ENCODE measurements at regions not wholly inside any gene's neighbourhood (a gene's known extent, or its start where the extent isn't known, plus 50 kb on each side); places are given as distances from the start of the nearest gene placed in this dataset.
"Not testable (repeated sequence)": the region's sequence is repeated elsewhere in the genome, so short reads cannot be mapped to it uniquely, and the experiment has no call there.

- peak; percentile 61 for DNase-seq
Observed at GRCh38 chr10:33066558-33067236, 108.7 kb upstream of the ITGB1 start.

DNA sequence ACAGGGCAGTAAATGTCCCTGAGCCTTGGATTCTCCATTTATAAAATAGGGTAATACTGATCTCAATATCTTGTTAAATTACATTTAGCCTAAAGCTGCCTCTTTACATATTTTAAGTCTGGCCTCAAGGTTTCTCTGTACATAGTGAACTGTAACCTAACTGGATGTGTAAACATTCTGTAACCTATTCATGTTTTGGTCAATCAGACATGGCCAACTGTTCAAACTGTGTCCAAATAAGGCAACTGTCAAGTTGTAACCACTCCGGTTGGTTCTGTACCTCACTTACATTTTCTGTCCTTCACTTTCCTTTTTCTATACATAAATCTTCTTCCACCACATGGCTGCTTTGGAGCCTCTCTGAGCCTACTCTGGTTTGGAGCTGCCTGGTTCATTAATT is 107.1 kb upstream of the ITGB1 start:
- DNase-seq = no peak

- no peak for DNase-seq
Observed at GRCh38 chr10:33064706-33065105, 106.7 kb upstream of the ITGB1 start.

DNA sequence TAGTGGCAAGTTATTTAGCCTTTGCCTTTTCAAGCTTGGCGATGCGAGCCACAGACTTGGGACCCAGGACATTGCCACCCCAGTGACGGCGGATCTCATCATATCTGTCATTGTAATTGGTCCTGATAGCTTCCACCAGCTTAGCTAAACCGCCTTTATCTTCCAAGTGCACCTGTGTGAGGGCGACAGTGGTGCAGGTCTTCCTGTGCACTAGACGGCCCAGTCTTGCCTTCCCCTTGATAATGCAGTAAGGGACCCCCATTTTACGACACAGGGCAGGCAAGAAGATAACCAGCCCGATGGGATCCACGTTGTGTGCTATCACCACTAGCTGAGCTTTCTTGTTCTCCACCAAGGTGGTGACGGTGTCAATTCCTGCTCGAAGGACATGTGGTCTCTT is 99.6 kb upstream of the ITGB1 start:
- no peak for DNase-seq

GRCh38 chr10:33056828-33057596 is 99.0 kb upstream of the ITGB1 start:
- no peak for DNase-seq

DNA sequence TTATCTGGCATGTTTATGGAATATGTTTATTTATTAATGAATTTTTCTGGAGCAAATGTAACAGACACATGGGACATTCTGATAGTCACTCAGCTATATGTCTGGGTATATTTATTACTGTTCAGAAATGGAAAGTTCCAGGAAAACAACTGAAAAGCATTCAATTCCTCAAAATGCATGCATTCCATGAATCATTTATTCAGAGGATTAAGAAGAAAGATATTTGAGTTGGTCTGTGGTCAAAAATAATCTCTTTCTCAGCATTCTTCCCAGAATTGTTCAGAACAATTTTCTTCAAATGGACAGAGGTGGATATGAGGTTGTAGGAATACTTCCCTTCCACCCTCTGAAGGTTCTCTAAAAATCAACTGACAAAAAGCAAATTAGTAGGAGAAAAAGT is 97.6 kb upstream of the ITGB1 start:
- no peak for DNase-seq

- no peak for DNase-seq
Observed at GRCh38 chr10:33052915-33053810, 95.1 kb upstream of the ITGB1 start.

DNA sequence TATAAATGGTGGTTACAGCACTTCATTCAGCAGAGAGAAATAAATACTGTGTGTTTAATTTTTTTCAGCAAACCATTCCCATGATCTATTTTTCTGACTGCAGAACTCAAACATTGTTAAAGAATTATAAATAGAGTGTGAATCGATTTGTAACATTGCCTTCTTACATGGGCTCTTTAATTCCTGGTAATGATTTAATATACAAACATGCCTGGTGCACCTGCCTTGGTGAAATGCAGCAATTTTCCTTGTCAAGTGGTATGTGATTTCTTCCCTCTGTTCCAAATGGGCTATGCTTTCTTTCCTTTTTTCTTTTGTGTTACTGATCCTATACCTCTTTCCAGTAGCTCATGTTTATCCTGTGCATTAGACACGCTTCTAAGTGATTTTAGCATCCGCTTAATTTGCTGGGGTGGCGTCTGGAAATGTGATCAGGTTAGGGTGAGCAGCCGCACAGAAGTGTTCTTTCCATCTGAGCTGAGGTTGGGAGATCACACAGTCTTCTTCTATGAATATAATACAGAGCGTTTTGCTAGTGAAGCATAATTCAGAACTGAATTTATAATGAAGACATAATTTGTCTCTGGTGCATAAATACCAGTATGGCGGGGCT is 94.3 kb upstream of the ITGB1 start:
- no peak for DNase-seq

DNA sequence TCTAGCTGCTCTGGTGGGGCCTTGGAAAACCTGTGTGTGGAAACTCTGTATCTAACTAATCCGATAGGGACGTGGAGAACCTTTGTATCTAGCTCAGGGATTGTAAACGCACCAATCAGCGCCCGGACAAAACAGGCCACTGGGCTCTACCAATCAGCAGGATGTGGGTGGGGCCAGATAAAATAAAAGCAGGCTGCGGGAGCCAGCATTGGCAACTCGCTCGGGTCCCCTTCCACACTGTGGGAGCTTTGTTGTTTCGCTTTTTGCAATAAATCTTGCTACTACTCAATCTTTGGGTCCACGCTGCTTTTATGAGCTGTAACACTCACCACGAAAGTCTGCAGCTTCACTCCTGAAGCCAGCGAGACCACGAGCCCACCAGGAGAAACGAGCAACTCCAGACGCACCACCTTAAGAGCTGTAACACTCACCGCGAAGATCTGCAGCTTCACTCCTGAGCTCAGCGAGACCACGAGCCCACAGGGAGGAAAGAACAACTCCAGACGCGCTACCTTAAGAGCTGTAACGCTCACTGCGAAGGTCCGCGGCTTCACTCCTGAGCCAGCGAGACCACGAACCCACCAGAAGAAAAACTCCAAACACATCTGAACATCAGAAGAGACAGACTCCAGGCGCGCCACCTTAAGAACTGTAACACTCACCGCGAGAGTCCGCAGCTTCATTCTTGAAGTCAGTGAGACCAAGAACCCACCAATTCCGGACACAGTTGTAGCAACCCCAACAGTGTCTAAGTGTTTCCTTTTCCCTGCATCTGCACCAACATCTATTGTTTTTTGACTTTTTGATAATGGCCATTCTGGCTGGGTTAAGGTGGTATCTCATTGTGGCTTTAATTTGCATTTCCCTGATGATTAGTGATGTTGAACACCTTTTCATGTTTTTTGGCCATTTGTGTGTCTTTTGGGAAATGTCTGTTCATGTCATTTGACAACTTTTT is 92.2 kb upstream of the ITGB1 start:
- DNase-seq = not testable (repeated sequence)

DNA sequence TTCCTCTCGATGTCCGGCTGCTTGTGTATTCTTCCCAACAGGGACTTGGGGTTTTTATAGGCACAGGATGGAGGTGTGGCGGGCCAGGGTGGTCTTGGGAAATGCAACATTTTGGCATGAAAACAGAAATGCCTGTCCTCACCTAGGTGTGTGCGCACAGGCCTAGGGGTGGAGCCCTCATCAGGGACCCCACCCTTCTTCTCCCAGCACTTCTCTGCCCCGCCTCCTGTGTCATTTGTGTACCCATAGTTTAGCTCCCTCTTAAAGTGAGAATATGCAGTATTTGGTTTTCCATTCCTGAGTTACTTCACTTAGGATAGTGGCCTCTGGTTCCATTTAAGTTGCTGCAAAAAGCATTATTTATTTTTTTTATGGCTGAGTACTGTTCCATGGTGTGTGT is 90.2 kb upstream of the ITGB1 start:
- DNase-seq = no peak

DNA sequence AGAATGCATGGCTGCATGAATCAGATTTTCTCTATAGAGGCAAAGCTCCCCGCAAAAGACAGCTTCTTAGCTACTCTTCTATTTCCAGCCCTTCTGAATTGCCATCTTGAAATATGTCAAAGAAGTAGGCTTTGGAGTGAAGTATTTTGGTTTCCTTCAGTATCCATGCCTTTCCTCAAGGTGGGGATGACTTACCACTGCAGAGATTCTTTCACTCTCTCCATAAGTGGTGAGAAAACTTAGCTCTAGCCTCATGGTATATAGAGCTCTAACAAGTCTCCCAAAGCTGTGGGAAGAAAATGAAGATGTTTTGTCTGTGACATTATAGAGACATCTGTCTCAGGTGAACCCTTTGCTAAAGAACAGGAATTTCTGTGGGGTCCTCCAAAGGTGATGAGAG is 89.6 kb upstream of the ITGB1 start:
- no peak for DNase-seq

DNA sequence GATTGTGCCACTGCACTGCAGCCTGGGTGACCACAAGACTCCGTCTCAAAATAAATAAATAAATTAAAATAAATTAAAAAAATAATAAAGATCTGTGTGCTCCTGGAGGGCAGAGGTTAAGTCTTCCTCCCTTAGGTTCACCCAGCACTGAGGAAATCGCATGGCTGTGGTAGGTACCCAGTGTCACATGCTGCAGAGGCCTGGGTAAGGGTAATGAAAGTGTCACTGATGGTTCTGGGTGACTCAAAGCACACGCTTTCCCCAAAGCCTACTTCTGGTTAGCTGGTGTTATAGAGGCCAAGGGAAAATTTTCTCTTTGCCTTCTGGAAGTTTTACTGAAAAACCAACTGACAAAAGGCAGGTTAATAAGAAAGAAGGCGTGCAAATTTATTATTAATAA is 88.8 kb upstream of the ITGB1 start:
- no peak for DNase-seq

DNA sequence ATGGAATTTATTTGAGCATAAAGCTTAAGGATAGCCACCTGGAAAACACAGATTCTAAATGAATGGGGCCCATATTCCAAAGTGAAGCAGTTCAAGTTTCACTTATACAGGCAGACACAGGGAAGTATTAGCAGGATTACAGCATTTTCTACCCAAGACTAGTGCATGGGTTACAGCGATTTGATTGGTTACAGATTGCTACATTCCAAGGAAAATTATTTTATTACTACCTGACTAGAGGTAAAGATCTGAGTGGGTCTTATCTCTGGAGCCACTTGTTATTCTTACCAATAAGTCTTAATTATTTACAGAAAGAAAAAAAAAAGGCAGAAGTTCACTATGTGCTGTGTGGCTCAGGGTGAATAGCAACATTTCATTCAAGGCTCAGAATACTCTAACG is 87.4 kb upstream of the ITGB1 start:
- no peak for DNase-seq

GRCh38 chr10:33042565-33042964 is 84.5 kb upstream of the ITGB1 start:
- no peak for DNase-seq

GRCh38 chr10:33041783-33042437 is 83.9 kb upstream of the ITGB1 start:
- DNase-seq = no peak

- no peak for DNase-seq
Observed at GRCh38 chr10:33040436-33040835, 82.4 kb upstream of the ITGB1 start.

DNA sequence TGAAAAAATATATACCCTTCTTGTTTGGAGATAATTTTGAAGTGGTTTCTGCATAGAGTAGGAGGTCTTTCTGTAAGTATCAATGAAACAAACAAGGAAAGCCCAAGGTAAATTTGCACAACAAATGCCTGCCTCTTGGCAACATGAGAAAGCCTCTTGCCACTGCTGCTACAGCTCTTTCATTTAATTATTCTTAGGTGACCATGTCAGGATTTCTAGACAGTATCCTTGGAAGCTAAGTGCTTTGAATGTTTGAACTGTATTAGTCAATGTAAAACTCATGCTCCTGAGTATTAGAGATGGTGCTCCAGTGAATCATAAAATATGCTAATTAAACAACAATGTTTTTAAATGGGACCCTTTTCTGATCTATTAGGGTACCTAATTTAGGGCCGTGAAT is 81.2 kb upstream of the ITGB1 start:
- DNase-seq = no peak

GRCh38 chr10:33038672-33039071 is 80.6 kb upstream of the ITGB1 start:
- peak; percentile 2 for DNase-seq

DNA sequence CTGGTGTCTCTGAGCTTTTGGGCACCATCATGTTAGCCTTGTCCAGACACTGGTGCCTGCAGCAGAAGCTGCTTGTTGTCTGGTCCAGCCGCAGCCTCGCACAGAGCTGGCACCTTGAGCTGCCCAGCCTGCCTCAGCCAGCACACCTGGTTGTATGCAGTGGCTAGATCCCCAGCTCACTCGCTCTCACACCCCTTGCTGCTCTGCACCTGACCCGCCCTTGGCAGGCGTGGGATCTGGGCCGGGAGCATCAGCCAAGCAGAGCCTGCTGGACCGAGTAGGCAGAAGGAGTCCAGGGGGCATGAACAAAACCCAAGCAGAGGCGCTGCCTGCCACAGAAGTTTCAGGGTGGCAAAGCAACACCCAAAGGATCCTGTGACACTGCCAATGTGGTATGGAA is 79.7 kb upstream of the ITGB1 start:
- DNase-seq = no peak

- DNase-seq = no peak
Observed at GRCh38 chr10:33036670-33037069, 78.6 kb upstream of the ITGB1 start.

GRCh38 chr10:33035411-33035810 is 77.4 kb upstream of the ITGB1 start:
- DNase-seq = no peak
